ENCODE measurements at regions not wholly inside any gene's neighbourhood (a gene's known extent, or its start where the extent isn't known, plus 50 kb on each side); places are given as distances from the start of the nearest gene placed in this dataset.
A peak's percentile ranks its signal among the peaks of the same experiment; 100 is the strongest.

DNA sequence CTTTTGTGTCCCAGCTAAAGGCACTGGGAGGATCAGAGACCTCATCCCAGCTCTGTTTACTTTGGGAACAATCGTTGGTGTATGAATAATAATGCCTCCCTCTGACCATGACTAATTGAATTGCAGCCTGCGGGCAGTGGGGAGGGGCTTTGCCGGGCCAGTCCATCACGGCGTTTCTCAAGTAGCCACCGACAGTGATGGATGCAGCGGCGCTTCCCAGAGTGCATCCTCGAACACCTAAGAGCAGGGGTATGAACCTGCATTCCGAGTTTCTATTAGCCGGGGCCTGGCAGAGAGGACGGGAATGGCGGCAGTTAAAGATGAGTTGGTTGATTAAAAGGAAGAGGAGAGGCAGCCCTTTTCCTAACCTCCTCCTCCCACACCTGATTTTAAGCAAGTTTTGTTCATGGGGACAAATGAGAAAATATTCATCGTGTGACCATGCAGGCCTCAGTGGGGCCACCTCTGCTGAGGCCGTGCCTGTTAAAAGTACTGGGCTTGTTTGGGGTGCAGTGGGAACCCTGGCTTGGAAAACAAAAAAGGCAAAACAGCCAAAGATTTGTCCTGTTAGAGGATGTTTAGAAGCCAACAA is 154.1 kb downstream of the FOXA2 start:
- no peak for DNase-seq

DNA sequence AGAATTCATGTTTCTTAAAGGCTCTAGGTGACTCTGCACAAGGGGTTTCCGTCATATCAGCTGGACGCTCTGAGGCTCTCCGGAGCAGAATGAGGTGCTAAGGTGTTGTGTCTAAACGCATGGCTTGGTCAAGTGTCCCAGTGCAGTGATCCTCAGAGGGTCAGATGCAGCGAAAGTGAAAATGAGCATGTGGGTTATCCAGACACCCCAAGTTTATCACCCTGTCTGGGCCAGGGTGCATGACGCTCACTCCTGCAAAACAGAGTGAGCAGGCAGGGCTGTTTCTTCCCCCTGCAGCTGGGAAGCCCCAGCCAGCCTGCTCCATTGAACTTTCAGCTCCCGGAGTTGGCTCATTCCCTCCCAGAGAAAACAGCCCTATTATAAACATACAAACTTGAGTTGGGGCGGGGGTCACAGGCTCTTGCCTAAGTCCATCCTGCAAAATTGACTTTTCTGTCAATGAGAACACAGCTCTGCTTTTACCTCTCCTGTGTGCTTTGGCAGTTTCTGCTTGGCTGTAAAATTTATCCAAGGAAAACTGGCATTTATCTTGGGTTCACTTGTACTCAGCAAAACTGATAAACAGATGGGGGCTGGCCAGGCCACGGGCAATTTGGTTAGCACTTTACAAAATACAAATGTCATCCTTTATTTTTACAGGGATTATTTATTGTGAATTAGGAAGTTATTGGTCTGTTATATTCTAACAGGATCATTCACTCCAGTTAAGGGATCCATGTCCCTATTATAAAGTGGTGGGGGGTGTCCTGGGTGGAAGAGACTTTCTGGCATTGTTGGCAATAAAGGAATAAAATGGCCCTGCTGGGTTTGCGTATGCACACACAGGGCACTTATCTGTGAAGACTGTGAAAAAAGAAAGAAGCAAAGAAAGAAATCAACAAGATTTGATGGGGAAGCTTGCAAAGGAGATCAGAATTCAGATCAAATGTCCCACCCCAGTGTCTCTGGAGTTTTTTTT is 154.9 kb downstream of the FOXA2 start:
- no peak for DNase-seq

DNA sequence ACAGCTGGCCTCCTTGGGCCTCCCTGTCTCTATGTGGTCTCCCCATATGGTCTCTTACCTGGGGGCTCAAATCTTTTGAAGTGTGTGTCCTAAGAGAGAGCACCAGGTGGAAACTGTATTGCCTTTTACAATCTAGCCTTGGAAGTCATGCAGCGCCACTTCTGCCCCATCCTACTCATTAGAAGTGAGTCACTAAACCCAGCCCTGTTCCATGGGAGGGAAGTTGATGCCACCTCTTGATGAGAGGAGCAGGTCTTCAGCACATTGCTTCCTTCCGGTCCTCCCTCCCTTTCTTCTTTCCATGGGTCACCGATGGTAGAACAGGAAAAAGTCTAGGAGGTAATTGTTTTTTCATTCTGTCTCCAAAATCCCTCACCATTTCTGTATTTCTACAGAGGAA is 156.3 kb downstream of the FOXA2 start:
- no peak for DNase-seq

DNA sequence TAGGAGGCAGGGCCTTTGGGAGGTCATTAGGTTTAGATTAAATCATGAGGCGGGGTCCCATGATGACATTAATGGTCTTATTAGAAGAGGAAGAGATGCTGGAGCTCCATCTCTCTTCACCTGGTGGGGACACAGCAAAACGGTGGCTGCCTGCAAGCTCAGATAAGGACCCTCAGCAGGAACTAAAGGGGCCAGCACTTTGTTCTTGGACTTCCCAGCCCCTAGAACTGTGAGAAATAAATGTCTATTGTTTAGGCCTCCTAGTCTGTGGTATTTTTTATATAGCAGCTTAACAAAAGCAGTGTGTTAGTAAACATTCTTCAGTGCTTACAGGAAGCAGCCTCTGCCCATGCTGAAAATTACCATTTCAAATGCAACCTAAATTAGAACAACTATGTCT is 157.6 kb downstream of the FOXA2 start:
- DNase-seq, result no peak

DNA sequence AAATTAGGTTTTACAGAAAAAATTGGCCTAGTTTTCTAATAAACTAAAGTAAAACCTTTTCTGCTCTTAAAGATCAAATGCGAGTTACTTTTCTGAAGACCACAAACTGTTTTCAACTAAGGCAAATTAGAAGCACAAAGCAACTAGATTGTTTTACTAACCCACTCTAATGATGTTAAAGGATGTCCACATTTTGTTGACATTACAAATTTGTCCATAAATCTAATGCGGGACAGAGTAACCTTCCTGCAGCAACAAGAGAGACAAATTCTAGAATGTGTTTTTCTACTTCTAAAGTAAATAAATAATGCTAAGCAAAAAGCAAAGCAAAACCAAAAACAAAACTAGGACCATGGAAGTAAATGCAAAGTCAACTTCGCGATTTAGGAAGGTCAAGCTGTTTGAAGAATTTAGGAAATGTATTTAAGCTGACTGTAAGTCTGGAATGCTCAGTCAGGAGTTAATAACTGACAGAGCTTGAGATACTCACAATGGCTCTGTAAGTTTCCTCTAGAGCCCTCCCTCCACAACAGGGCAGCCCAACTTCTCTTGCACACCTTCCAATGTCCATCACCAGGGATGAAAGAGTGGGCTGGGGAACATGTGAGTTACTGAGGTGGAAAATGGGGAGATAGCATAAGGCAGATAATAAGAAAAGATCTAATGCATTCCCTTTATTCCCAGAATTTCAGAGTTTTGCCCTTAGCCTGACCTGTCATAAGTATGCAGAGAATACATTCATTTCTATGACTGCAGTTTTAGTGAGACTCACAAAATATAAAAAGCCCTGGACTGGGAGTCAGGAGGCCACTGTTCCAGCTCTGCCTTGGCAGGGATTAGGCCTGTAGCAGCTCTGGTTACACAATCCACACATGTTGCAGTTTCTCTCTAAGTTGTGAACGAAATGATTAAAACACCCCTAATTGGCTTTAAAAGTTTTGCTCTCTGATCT is 158.8 kb downstream of the FOXA2 start:
- DNase-seq, result no peak

DNA sequence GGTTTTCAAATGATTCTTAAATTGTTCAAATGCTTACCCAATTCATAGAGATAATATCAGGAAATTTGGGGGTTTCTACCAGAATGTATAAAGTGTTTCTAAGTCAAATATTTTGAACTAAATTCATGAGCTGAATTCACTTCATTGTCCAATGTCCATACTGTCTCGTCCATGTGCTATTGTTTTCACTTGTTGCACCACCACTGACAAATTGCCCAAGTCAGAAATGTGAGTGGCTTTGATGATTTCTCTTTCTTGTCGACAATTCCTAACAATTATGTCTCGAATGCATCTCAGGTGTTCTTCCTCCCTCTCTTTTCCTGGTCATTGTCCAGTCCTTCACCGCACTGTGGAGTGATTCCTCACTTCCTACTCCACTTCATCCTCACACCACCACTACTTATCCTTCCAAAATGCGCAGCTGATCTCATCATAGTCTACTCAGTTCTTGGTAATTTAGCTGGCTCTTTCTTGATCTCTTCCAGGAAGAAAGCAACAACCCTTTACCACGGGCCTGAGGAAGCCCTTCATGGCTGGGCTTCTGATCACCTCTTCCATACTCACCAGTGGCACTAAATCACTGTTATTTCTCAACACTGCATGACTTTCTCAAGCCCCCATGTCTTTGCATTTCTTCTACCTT is 161.1 kb downstream of the FOXA2 start:
- DNase-seq, result no peak

DNA sequence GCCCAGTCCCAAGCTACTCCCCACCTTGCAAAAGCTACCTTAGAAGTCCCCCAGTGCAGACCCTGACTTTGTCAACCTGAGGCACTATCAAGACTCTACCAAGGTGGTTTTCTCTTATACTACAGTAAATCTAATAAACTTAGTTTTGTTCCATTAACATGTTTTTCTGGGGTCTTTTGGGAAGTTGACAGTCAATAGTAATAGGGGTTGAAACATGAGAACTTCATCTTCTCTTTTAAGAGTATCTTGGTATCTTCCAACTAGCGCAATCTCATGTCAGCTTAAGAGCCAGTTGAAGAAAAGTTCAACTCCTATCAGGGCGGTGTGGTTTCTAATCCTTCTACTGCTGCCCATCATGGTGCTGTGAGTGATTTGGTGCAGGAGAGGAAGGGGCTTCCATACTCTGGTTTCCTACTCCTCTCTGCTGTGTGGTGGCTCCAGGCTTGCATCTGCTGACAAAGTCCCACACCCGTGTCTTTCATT is 164.2 kb downstream of the FOXA2 start:
- no peak for DNase-seq

DNA sequence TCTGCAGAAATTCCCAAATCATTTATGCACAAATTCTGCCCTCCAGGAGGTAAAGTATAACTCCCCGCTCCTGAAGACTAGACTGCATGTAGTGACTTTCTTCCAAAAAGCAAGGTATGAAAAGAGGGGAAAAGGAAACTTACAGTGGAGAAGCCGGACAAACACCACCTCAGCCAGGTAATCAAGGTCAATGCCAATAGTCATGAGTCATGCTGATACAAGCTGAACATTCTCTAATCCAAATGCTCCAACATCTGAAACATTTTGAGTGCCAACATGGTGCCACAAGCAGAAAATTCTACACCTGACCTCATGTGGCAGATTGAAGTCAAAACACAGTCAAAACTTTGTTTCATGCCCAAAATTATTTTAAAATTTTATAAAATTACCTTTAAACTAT is 165.6 kb downstream of the FOXA2 start:
- DNase-seq, result no peak

DNA sequence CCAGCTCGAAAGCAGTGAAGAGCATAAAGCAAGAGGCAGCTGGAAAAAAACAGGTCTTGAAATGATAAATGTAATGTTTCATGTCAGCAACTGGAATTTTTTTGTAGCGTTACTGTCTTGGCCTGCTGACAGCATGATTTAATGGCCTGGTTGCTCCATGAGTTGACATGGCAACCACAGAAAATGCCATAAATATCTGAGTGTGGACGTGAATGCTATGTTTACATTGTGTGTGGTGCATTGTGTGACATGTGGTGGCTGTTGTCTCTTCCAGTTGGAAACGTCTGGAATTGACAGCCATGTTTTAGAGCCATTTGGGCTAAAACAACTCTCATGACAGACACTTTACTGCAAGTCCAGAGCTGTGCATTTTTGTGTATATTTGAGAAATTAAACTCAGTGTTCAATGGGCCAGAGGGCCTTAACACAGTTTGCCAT is 170.0 kb downstream of the FOXA2 start:
- no peak for DNase-seq

DNA sequence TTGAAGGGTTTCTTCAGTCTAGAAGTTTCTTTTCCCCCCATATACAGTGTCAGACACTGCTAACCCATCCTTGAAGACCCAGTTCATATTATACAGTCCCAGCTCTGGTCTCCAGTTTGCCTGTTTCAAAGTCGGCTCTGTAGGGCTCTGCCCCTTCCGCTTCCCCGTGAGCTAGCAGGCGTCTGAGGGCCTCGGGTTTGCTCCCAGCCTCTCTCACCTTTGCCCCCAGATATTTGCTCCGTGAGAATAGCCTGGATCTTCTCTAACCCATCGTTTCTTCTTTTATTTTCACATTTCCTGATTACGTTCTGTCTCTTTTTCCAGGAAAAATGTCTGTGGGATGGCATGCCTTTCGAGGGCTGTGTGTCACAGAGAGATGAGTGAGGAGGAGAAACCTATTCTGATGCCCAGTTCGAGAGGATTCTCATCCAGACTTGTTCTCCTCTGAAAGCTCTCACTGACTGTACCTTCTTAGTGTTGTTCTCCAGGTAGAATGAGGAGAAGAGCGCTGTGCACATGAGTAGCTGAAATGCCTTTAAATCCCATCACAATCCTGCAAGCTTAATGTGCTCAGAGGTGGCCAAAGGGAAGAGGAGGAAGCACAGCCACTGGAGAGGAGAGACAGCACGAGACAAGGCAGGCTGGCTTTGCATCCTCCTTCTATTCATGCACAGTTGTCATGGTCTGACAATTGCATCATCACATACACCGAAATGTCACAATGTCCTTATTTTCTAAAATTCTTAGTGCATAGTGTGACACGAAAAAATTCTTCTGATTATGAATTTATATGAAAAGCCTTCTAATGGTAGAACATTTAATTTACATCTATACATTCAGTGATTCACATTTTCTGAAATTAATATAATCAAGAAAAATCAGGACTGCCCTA is 171.1 kb downstream of the FOXA2 start:
- no peak for DNase-seq

DNA sequence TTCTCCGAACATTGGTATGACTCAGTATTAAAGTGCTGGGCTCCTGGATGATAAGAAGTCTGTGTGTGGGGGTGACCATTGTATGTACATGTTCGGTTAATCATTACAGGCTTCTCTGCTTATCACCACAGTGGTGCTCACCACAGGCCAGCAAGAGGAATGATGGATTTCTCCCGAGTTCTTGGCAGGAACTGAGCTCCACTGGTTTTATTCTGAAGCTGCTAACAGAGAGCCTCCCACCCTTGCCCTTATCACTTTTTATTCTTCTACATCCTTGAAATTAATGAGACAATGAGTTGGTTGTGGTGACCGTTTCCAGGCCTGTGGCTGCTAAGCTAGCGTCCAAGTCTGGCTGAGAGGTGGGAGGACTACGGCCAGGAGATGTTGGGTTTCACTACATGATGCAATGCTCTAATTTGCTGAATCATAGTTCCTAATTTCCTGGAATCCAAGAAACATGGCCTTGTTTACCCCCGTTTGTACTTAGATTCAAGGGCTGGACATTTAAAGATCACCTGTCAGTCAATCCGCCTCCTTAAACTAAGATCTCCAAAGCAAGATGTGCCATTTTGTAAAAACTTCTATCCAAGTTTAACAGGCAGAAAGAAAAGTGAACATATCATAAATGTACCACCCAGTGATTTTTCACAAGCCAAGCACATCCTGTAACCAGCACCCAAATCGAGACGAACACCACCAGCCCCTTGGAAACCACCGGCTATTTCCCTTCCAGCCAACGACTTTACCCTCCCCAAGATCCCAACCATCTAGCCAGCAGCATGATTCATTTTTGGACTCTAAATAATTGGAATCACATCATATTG is 172.5 kb downstream of the FOXA2 start:
- DNase-seq, result peak; percentile 65

DNA sequence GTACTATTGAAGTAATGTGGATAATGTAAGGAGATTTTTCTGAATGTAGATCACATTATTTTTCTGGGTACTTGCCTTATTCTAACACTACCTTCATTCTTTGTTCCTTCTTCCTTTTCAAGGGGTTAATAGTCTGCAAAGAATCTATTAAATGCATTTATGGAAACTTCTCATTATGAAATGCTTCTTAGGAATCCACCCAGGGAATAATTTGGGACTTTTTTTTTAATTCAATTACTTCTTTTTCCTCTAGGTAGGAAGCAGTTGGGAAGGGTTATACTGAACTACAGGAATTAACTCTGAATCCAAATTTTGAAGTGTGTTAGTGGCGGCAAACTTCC is 173.1 kb downstream of the FOXA2 start:
- no peak for DNase-seq

DNA sequence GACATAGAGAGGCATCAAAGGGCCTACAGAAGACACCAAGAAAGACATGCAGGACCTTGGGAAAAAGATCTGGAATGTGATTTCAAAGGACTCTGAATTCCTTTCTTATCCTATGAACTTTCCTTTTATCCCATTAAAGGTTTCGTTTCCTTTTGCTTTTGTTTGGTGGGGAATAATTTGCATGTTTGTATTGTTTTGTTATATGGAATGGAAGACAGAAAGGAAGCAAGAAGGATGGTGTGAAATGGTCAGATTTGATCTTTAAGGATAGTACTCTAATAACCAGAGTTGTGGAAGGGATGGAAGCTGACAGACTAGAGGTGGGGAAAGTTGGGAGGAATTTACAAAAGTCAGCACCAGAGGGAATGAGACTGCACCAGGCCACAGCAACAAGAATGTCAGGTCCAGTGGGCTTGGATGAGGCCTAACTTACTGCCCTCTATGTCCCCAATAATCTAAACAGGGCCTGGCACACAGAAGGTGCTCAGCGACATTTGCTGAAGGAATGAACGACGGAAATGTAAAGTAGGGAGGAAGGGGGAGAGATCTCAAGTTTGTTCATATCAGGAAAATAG is 173.7 kb downstream of the FOXA2 start:
- DNase-seq, result no peak

DNA sequence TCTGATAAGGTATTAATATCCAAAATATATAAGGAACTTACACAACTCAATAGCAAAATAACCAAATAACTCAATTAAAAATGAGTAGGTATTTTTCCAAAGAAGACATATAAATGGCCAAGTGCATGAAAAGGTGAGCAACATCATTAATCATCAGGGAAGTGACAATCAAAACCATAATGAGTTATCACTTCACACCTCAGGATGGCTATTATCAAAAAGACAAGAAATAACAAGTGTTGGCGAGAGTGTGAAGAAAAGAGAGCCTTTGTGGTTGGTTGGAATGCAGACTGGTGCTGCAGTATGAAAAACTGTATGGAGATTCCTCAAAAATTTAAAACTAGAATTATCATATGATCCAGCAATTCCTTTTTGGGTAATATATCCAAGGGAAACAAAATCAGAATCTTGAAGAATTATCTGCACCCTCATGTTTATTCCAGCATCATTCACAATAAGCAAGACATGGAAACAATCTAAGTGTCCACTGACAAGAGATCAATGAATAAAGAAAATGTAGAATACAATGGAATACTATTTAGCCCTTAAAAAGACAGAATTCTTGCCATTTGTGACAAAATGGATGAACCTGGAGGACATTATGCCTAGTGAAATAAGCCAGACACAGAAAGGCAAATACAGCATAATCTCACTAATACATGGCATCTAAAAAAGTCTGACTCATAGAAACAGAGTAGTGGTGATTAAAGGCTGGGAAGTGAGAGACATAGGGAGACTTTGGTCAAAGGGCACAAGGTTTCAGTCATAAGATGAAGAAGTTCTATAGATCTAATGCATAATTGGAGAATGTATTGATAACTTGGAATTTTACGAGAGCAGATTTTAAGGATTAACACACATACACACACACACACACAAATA is 175.6 kb downstream of the FOXA2 start:
- no peak for DNase-seq

DNA sequence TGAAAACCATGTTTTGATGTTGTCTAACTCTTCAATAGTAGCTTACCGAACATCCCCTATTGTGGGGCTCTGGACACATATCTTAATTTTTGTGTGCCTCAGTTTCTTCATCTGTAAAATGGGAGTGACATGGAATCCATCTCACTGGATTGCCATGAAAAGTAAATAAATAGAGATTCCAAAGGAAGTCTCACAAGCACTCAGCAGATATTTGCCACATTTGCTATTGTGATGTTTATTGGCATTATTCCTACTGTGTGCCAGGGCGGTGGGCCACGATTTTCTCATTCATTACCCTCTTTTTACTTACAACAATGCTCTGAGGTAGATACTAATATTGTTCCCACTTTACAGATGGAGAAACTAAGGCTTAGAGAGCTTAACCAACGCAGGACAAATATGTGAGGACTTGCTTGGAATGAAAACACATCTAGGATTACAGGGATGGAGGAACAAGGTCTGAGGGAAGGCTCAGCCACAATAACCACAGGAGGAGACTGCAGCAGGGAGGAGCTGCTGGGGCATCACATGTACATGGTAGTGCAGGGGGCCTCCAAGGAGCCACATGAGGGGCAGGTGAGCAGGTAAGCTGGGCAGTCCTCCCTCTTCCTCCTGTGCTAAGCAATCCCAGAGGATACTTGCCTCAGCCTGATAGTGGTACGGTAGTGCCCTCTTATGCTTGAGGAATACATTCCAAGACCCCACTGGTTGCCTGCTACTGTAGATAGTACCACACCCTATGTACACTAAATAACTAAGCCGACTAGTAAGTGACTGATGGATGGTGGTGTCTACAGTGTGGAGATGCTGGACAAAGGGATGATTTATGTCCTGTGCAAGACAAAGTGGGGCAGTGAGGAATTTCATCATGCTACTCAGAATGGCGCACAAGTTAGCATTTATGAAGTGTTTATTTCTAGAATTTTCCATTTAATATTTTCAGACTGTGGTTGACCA is 176.9 kb downstream of the FOXA2 start:
- no peak for DNase-seq

DNA sequence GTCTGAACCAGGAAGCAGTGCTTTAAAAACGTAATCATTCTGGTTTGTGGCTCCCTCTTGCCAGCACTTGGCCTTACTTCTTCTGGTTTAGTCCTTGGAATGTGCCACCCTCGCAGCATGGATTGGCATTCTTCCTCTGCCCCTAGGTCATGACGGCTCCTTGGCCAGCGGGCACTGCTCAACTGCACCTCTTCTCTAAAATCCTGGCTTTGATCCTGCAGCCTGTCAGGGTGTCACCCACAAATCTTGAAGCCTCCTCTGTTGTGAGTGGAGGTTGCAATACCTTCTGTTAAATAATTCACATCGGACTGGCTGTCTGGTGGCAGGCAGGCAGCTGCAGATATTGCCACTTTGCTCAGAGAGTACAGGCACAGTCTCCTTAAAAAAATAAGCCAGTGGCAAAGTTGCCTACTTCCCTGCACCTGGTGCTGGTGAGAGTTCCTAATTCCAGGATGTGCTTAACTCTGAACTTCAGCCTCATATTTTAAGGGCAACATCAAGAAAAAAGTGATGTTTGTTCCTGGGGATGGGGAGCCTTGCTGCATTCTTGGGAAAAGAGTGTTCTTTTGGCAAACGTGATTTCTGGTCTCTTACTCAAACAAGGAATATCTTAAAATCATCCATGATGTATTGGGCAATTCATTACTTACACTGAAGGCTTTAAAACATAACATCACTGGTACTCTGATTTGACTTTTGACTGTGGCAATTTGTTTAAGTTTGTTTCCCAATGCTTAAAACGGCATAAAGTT is 179.8 kb downstream of the FOXA2 start:
- DNase-seq, result no peak

Data from hematopoietic multipotent progenitor cell treated with erythropoietin and hydrocortisone succinate and interleukin-3 and kit ligand, for 8 days (in vitro differentiated cells).